ENCODE measurements at regions not wholly inside any gene's neighbourhood (a gene's known extent, or its start where the extent isn't known, plus 50 kb on each side); places are given as distances from the start of the nearest gene placed in this dataset.

GRCh38 chr19:16001481-16002312 is 52.9 kb downstream of the OR10H4 start:
- no peak for TF ChIP-seq CHCHD3 (CRISPR knock-in tag; IDR thresholded peaks at IDR 0.05)
- TF ChIP-seq NR2F6 (CRISPR knock-in tag; IDR thresholded peaks at IDR 0.05): no peak
- no peak for TF ChIP-seq CTCF (IDR thresholded peaks at IDR 0.05 in 2 of 3, conservative IDR thresholded peaks at IDR 0.05 in 1 of 3; ENCODE audit: insufficient read depth in 2 of 3, low read depth in 1 of 3, low read length in 3 of 3)
- no peak for TF ChIP-seq ZNF12 (CRISPR knock-in tag; IDR thresholded peaks at IDR 0.05)
- TF ChIP-seq ZFP36 (IDR thresholded peaks at IDR 0.05; ENCODE audit: low read depth, low read length, partially characterized antibody): no peak
- TF ChIP-seq HOMEZ (CRISPR knock-in tag; IDR thresholded peaks at IDR 0.05): no peak
- no peak for TF ChIP-seq ZNF766 (CRISPR knock-in tag; conservative IDR thresholded peaks at IDR 0.05)
